ENCODE measurements at regions not wholly inside any gene's neighbourhood (a gene's known extent, or its start where the extent isn't known, plus 50 kb on each side); places are given as distances from the start of the nearest gene placed in this dataset.

DNA sequence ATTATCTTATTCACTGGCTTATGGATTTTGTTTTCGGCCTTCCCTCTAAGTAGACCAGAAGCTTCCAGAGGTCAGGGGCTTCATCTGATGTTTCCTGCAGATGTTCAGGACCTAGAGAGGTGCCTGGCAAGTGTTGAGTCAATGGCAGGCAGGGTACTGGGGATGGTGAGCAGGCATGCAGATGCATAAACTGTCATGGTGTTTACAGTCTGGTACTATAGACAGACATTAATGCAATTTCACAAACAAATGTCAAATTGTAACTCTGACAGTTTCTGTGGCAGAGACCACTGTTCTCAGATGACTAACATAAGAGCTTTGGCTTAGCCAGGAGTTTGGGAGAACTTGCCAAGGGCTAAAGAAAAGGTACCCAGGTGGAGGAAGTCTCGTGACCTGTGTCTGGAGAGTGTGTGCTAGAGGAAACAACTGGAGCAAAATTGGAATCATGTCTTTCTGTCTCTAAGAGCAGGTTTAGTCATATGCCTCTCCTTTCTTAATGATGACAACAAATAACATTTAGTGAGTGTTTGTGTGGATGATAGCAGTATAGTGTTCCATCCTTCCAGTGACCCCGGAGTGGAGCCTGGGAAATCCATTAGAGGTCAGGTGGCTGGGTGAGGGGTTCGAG, 53.7 kb upstream of the TRAK1 start:
- H3K27me3 Mint-ChIP-seq = no peaks in the 10 kb centered on the region
- peaks cover 24% of the 10 kb centered on the region for H3K36me3 Mint-ChIP-seq (ENCODE audit: low read depth)
- peaks cover 36% of the 10 kb centered on the region for H3K4me1 Mint-ChIP-seq (ENCODE audit: low read depth)
- no peak overlapping the region for H3K4me3 Mint-ChIP-seq
- peak overlapping the region; percentile 14 for H3K27ac Mint-ChIP-seq
- no peaks in the 10 kb centered on the region for H3K9me3 Mint-ChIP-seq
- intact Hi-C loops (cut with micrococcal nuclease) = no loop called here

DNA sequence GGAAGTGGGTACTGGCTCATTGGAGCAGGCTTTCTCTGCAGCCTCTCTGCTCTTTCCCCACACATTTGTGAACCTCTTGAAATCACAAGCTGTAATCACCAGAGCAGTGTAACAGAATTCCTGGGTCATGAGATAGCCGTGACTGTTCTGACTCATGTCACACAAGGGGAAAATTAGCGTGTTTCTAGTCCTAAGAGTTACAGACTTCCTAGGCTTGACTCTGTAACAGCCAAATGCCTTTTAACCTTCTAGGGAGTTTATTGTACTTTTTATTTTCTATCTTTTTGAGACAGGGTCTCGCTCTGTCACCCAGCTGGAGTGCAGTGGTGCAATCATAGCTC, 54.7 kb upstream of the TRAK1 start:
- Mint-ChIP-seq H3K4me1 (ENCODE audit: low read depth) (peaks cover 45% of the 10 kb centered on the region), H3K9me3 (no peaks in the 10 kb centered on the region), H3K4me3 (no peak overlapping the region), H3K36me3 (ENCODE audit: low read depth) (peaks cover 24% of the 10 kb centered on the region), H3K27ac (peak overlapping the region; percentile 50), H3K27me3 (no peaks in the 10 kb centered on the region)
- intact Hi-C loops (cut with micrococcal nuclease) = no loop called here

- H3K27me3 Mint-ChIP-seq = no peaks in the 10 kb centered on the region
- intact Hi-C loops (cut with micrococcal nuclease) = no loop called here
- H3K9me3 Mint-ChIP-seq = no peaks in the 10 kb centered on the region
- peaks cover 45% of the 10 kb centered on the region for H3K4me1 Mint-ChIP-seq (ENCODE audit: low read depth)
- H3K4me3 Mint-ChIP-seq = no peak overlapping the region
- H3K36me3 Mint-ChIP-seq (ENCODE audit: low read depth) = peaks cover 24% of the 10 kb centered on the region
- H3K27ac Mint-ChIP-seq = peak overlapping the region; percentile 50
These were observed 55.2 kb upstream of the TRAK1 start for GRCh38 chr3:42035816-42036482.

- Mint-ChIP-seq H3K27me3 (no peaks in the 10 kb centered on the region), H3K9me3 (no peaks in the 10 kb centered on the region), H3K36me3 (ENCODE audit: low read depth) (peaks cover 24% of the 10 kb centered on the region), H3K27ac (no peak overlapping the region), H3K4me1 (ENCODE audit: low read depth) (peaks cover 45% of the 10 kb centered on the region), H3K4me3 (no peak overlapping the region)
- intact Hi-C loops (cut with micrococcal nuclease) = no loop called here
These were observed 56.1 kb upstream of the TRAK1 start for GRCh38 chr3:42035007-42035406.

- Mint-ChIP-seq H3K9me3 (peaks cover 2% of the 10 kb centered on the region), H3K36me3 (ENCODE audit: low read depth) (peaks cover 29% of the 10 kb centered on the region), H3K4me1 (ENCODE audit: low read depth) (peaks cover 57% of the 10 kb centered on the region), H3K27ac (no peak overlapping the region), H3K27me3 (no peaks in the 10 kb centered on the region), H3K4me3 (no peak overlapping the region)
- intact Hi-C loops (cut with micrococcal nuclease) = no loop called here
These were observed 57.4 kb upstream of the TRAK1 start for GRCh38 chr3:42033741-42034140.

GRCh38 chr3:42032693-42033349, 58.3 kb upstream of the TRAK1 start:
- H3K4me3 Mint-ChIP-seq = no peak overlapping the region
- no peak overlapping the region for H3K27ac Mint-ChIP-seq
- peaks cover 8% of the 10 kb centered on the region for H3K9me3 Mint-ChIP-seq
- no peaks in the 10 kb centered on the region for H3K27me3 Mint-ChIP-seq
- H3K36me3 Mint-ChIP-seq (ENCODE audit: low read depth) = peaks cover 36% of the 10 kb centered on the region
- H3K4me1 Mint-ChIP-seq (ENCODE audit: low read depth) = peaks cover 65% of the 10 kb centered on the region
- intact Hi-C loops (cut with micrococcal nuclease) = no loop called here

- H3K27ac Mint-ChIP-seq = no peak overlapping the region
These were observed 59.2 kb upstream of the TRAK1 start for GRCh38 chr3:42031808-42032480.

GRCh38 chr3:42028474-42028873, 62.7 kb upstream of the TRAK1 start:
- Mint-ChIP-seq H3K4me1 (ENCODE audit: low read depth) (peaks cover 67% of the 10 kb centered on the region), H3K27ac (peak overlapping the region; percentile 20), H3K36me3 (ENCODE audit: low read depth) (peaks cover 13% of the 10 kb centered on the region), H3K27me3 (no peaks in the 10 kb centered on the region), H3K4me3 (no peak overlapping the region), H3K9me3 (peaks cover 8% of the 10 kb centered on the region)
- intact Hi-C loops (cut with micrococcal nuclease) = loop anchor here (5.0 kb wide), 1 partner anchor 39 kb away; no protein-coding TSS in a partner anchor

More at GRCh38 chr3:42031808-42032480, 59.2 kb upstream of the TRAK1 start:
- no peaks in the 10 kb centered on the region for H3K27me3 Mint-ChIP-seq
- no peak overlapping the region for H3K4me3 Mint-ChIP-seq
- H3K9me3 Mint-ChIP-seq = peaks cover 8% of the 10 kb centered on the region
- H3K36me3 Mint-ChIP-seq (ENCODE audit: low read depth) = peaks cover 36% of the 10 kb centered on the region
- intact Hi-C loops (cut with micrococcal nuclease) = no loop called here
- peaks cover 62% of the 10 kb centered on the region for H3K4me1 Mint-ChIP-seq (ENCODE audit: low read depth)

DNA sequence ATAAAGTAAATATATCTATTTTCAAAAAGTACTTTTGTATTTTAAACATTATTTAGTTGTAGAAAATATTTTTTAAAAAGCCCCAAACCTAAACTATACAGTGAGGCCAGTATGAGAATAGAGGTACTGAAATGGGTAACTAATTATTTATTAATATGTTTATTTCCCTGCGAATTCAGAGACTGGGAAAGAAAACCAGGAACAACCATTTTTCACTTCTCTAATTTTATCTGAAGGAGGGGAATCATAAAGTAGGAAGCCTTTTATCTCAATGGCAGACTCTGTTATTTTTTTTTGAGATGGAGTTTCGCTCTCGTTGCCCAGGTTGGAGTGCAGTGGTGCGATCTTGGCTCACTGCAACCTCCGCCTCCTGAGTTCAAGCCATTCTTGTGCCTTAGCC, 63.6 kb upstream of the TRAK1 start:
- Mint-ChIP-seq H3K27me3 (no peaks in the 10 kb centered on the region), H3K27ac (peak overlapping the region; percentile 20), H3K4me3 (peak overlapping the region; percentile 32), H3K4me1 (ENCODE audit: low read depth) (peaks cover 71% of the 10 kb centered on the region), H3K9me3 (peaks cover 8% of the 10 kb centered on the region), H3K36me3 (ENCODE audit: low read depth) (peaks cover 17% of the 10 kb centered on the region)
- intact Hi-C loops (cut with micrococcal nuclease) = loop anchor here (1.0 to 5.0 kb wide), 2 partner anchors 40 to 65 kb away; partner anchors contain the start of gene ULK4

GRCh38 chr3:42025370-42026138, 63.7 kb upstream of the ULK4 start:
- H3K27ac Mint-ChIP-seq = peak overlapping the region; percentile 92
- H3K4me1 Mint-ChIP-seq (ENCODE audit: low read depth) = peaks cover 67% of the 10 kb centered on the region
- intact Hi-C loops (cut with micrococcal nuclease) = loop anchor here (1.0 to 5.0 kb wide), 2 partner anchors 10 to 42 kb away; no protein-coding TSS in a partner anchor
- H3K36me3 Mint-ChIP-seq (ENCODE audit: low read depth) = peaks cover 17% of the 10 kb centered on the region
- no peaks in the 10 kb centered on the region for H3K27me3 Mint-ChIP-seq
- peak overlapping the region; percentile 66 for H3K4me3 Mint-ChIP-seq
- peaks cover 8% of the 10 kb centered on the region for H3K9me3 Mint-ChIP-seq

- H3K27me3 Mint-ChIP-seq = no peaks in the 10 kb centered on the region
- H3K27ac Mint-ChIP-seq = peak overlapping the region; percentile 92
- intact Hi-C loops (cut with micrococcal nuclease) = loop anchor here (1.0 to 5.0 kb wide), 2 partner anchors 9 to 43 kb away; no protein-coding TSS in a partner anchor
- peaks cover 8% of the 10 kb centered on the region for H3K9me3 Mint-ChIP-seq
- H3K4me3 Mint-ChIP-seq = peak overlapping the region; percentile 30
- H3K36me3 Mint-ChIP-seq (ENCODE audit: low read depth) = peaks cover 17% of the 10 kb centered on the region
- H3K4me1 Mint-ChIP-seq (ENCODE audit: low read depth) = peaks cover 72% of the 10 kb centered on the region
These were observed 62.9 kb upstream of the ULK4 start for GRCh38 chr3:42024591-42025351.

DNA sequence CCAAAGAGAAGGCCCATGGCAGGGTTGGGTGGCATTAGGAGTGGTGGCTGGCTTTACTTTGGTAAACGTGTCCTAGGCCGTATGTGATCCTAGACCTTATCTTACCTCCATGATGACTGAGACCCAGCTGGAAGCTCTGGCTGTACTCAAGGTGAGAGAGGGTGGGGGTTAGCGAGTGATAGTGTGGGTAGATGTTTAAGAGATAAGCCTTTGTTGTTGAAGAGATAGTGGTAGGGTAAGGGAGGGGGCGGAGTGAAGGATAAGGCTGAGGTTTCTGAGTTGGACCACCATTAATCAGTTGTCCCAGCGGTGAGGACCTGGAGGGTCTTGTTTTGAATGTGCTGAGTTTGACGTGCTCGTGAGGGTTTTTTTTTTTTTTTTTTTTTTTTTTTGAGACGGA, 61.5 kb upstream of the ULK4 start:
- Mint-ChIP-seq H3K27ac (no peak overlapping the region), H3K4me3 (no peak overlapping the region), H3K36me3 (ENCODE audit: low read depth) (peaks cover 9% of the 10 kb centered on the region), H3K27me3 (no peaks in the 10 kb centered on the region), H3K4me1 (ENCODE audit: low read depth) (peaks cover 68% of the 10 kb centered on the region), H3K9me3 (peaks cover 2% of the 10 kb centered on the region)
- intact Hi-C loops (cut with micrococcal nuclease) = no loop called here

DNA sequence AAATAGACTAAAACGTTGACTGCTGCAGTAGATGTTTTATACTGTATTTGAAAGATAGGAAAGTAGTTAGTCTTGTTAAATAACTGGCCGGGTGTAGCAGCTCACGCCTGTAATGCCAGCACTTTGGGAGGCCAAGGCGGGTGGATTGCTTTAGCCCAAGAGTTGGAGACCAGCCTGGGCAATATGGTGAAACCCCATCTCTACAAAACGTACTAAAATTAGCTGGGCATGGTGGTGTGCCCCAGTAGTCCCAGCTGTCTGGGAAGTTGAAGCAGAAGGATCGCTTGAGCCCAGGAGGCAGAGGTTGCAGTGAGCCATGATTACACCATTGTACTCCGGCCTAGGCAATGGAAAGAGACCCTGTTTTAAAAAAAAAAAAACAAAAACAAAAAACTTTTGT, 60.5 kb upstream of the ULK4 start:
- no peak overlapping the region for H3K27ac Mint-ChIP-seq
- peaks cover 5% of the 10 kb centered on the region for H3K36me3 Mint-ChIP-seq (ENCODE audit: low read depth)
- peaks cover 60% of the 10 kb centered on the region for H3K4me1 Mint-ChIP-seq (ENCODE audit: low read depth)
- intact Hi-C loops (cut with micrococcal nuclease) = no loop called here
- H3K27me3 Mint-ChIP-seq = no peaks in the 10 kb centered on the region
- H3K4me3 Mint-ChIP-seq = no peak overlapping the region
- H3K9me3 Mint-ChIP-seq = no peaks in the 10 kb centered on the region

Measured in dendritic cell treated with granulocyte-macrophage colony-stimulating factor and Interleukin-4, amounts not matched to agents 40 ng/mL and 50 ng/mL, for 4 days (primary cell).